ENCODE measurements at regions not wholly inside any gene's neighbourhood (a gene's known extent, or its start where the extent isn't known, plus 50 kb on each side); places are given as distances from the start of the nearest gene placed in this dataset.

DNA sequence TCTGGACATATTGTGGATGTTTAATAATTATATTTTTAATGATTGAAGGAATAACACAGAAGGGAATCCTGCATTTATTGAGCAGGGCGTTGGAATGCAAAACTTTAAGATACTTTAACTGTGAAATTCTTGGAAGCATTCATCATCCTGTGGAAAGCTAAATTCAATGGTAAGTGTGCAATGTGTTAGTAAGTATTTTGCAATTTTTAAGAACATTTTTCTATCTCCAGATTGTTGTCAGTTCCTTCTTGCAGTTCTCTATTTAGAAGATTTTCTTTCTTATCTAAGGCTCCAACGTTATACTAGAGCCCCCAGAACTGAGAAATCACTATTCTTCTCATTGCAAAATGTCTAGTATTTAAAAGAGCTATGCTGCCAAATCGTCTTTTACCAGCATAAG, 132.2 kb upstream of the TSC22D2 start:
- no peak for TF ChIP-seq POLR2A (IDR thresholded peaks at IDR 0.05)
- TF ChIP-seq, protein P1, sequence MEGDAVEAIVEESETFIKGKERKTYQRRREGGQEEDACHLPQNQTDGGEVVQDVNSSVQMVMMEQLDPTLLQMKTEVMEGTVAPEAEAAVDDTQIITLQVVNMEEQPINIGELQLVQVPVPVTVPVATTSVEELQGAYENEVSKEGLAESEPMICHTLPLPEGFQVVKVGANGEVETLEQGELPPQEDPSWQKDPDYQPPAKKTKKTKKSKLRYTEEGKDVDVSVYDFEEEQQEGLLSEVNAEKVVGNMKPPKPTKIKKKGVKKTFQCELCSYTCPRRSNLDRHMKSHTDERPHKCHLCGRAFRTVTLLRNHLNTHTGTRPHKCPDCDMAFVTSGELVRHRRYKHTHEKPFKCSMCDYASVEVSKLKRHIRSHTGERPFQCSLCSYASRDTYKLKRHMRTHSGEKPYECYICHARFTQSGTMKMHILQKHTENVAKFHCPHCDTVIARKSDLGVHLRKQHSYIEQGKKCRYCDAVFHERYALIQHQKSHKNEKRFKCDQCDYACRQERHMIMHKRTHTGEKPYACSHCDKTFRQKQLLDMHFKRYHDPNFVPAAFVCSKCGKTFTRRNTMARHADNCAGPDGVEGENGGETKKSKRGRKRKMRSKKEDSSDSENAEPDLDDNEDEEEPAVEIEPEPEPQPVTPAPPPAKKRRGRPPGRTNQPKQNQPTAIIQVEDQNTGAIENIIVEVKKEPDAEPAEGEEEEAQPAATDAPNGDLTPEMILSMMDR (IDR thresholded peaks at IDR 0.05): no peak
